Panc1 (cell line): ENCODE measurements at regions not wholly inside any gene's neighbourhood (a gene's known extent, or its start where the extent isn't known, plus 50 kb on each side); places are given as distances from the start of the nearest gene placed in this dataset.

Experiments used
- ATAC-seq: fragments of 200-7000 bp; cut with Tn5 transposase; 2 replicates; pipeline ENCODE4 v1.9.1; 2020; ENCODE audit warnings: mild to moderate bottlenecking, moderate library complexity
- BruUV-seq: library from RNA; stranded (reverse); fragments of 400-500 nt; replicated peaks from 2 replicates; lab custom pipeline; 2021; lab: Mats Ljungman, UMichigan
- CTCF ChIA-PET: fragments of 300-600 bp; sonication (Branson Sonifier 250); formaldehyde crosslinking; loops from one replicate; lab custom pipeline; 2022; ENCODE audit warnings: antibody characterized with exemption; lab: Charles Lee
- POLR2A ChIA-PET: fragments of 300-600 bp; sonication (Branson Sonifier 250); formaldehyde crosslinking; loops from one replicate; lab custom pipeline; 2022; ENCODE audit warnings: antibody characterized with exemption; lab: Charles Lee
- DNase-seq: peaks from one replicate; pipeline ENCODE4 v3.0.0-alpha.2; 2010; ENCODE audit warnings: low read depth, low spot score
- H3K27ac ChIP-seq: 2 replicates; pipeline ENCODE4 v1.5.1; 2011; ENCODE audit warnings: mild to moderate bottlenecking, low read length, inconsistent platforms
- H3K27me3 ChIP-seq: fragments of 200-500 bp; sonication (Bioruptor generic); 2 replicates; pipeline ENCODE4 v1.6.0; 2014; ENCODE audit warnings: low read length, inconsistent platforms; ENCODE audit not compliant: control insufficient read depth, insufficient read depth
- H3K36me3 ChIP-seq: fragments of 200-500 bp; sonication (Bioruptor generic); 2 replicates; pipeline ENCODE4 v1.5.1; 2014; ENCODE audit warnings: inconsistent platforms, mild to moderate bottlenecking, low read length, moderate library complexity; ENCODE audit not compliant: control insufficient read depth, insufficient read depth
- H3K4me1 ChIP-seq: 2 replicates; pipeline ENCODE4 v1.5.1; 2011; ENCODE audit warnings: inconsistent platforms, mild to moderate bottlenecking, low read length, moderate library complexity; ENCODE audit not compliant: control insufficient read depth, insufficient read depth
- H3K4me3 ChIP-seq, 2 experiments: 2 replicates each; pipeline ENCODE4 v1.5.1; 2011 to 2012; ENCODE audit warnings: low read depth in 2 of 2, low read length in 2 of 2, mild to moderate bottlenecking in 2 of 2, inconsistent platforms in 1 of 2, moderate library complexity in 1 of 2
- H3K9me3 ChIP-seq: fragments of 200-500 bp; sonication (Bioruptor generic); 2 replicates; pipeline ENCODE4 v1.5.1; 2014; ENCODE audit warnings: low read depth, mild to moderate bottlenecking, inconsistent platforms, low read length, moderate library complexity; ENCODE audit not compliant: control insufficient read depth, insufficient read depth
- CTCF ChIP-seq: fragments of 450-650 bp; IDR thresholded peaks from 2 replicates; pipeline ENCODE4 v1.5.1; 2017; ENCODE audit warnings: mild to moderate bottlenecking
- POLR2AphosphoS5 ChIP-seq: IDR thresholded peaks from 2 replicates; pipeline ENCODE4 v1.6.1; 2012; ENCODE audit warnings: mild to moderate bottlenecking, low read depth, low read length, moderate library complexity
- REST ChIP-seq, 2 experiments: IDR thresholded peaks; 2 replicates each; pipeline ENCODE4 v1.6.1; 2011 to 2012; ENCODE audit warnings: low read depth in 2 of 2, control low read depth in 1 of 2, low read length in 1 of 2, mild to moderate bottlenecking in 1 of 2, moderate library complexity in 1 of 2; ENCODE audit not compliant: insufficient read depth in 1 of 2
- SIN3A ChIP-seq: IDR thresholded peaks from 2 replicates; pipeline ENCODE4 v1.6.1; 2012; ENCODE audit warnings: low read depth, mild to moderate bottlenecking, low read length, moderate library complexity, borderline replicate concordance; ENCODE audit not compliant: insufficient read depth
- TCF7L2 ChIP-seq: IDR thresholded peaks from 2 replicates; pipeline ENCODE4 v1.6.1; 2011; ENCODE audit warnings: mild to moderate bottlenecking, low read depth, low read length, inconsistent platforms
- in situ Hi-C: cut with HindIII; loops from 2 replicates; pipeline ENCODE4 v1.10.0; 2016; ENCODE audit warnings: low sequenced_read_pairs, low pct_unique_long_range_greater_than_20kb
- intact Hi-C: fragments of 100-400 bp; cut with micrococcal nuclease; formaldehyde crosslinking; loops from one replicate; pipeline ENCODE4 v1.10.0; 2022; ENCODE audit not compliant: unreplicated experiment

DNA sequence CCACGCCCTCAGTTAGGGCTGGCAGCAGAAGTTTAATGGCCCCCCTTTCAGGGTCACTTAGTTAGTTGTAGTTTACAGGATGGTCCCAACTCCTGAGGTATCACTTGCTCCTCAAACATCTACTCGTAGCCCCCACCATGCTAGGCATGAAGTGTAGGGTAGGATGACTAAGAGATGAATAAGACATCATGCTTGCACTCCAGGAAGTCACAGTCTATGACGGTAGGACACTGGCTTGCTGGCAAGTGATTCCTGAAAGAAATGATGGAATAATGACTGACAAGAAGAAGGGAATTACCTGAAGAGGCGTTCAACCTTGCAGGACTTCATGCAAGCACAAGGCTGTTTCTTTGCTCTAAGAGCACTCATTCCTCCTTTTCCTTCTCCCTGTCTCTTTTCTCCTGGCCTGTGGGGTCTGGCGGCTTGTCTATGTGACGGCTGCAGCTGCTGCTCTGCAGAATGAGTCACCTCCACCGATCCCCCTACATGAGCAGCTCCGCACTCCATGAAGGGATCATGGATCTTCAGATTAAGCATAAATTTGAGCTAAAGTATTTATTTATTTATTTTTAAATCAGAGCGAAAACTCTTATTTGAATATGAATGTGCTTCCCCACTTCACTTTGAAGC lies 82.9 kb upstream of the BOC start:
- POLR2A ChIA-PET, result no interaction called here
- no peak overlapping the region for H3K4me3 ChIP-seq
- no peak overlapping the region for H3K27ac ChIP-seq
- no peaks in the 10 kb centered on the region for H3K9me3 ChIP-seq
- H3K36me3 ChIP-seq, result no peaks in the 10 kb centered on the region
- intact Hi-C loops, result no loop called here
- TF ChIP-seq POLR2AphosphoS5 (no peak), CTCF (no peak), TCF7L2 (no peak), REST (IDR thresholded peaks at IDR 0.05; ENCODE audit: insufficient read depth in 1 of 2, low read depth in 2 of 2, low read length in 1 of 2) (no peak)
- in situ Hi-C loops, result no loop called here
- CTCF ChIA-PET, result no interaction called here
- DNase-seq (no peak), ATAC-seq (no peak)
- no peaks in the 10 kb centered on the region for H3K27me3 ChIP-seq
- BruUV-seq, result no TSS peak
- no peaks in the 10 kb centered on the region for H3K4me1 ChIP-seq

DNA sequence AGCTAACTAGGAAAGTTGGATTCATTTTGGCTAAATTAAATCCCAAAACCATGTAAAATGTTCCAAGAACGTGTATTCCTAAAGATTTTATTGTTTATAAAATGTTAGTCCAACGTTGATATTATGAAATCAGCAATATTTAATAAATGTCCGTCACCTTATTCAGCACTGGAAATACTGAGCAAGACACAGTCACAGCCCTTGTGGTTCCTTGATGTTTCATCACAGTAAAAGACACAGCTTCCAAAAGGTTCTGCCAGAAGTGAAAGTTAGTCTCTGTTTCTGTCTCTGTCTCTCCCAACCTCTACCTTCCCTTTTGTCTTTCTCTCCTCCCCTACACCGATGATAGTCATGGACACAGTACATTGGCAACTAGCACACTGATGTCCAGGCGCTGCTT lies 82.2 kb upstream of the BOC start:
- TF ChIP-seq REST (IDR thresholded peaks at IDR 0.05; ENCODE audit: insufficient read depth in 1 of 2, low read depth in 2 of 2, low read length in 1 of 2), result no peak
- no peak for TF ChIP-seq CTCF
- no peak for TF ChIP-seq POLR2AphosphoS5
- TF ChIP-seq SIN3A, result no peak
- no peak for TF ChIP-seq TCF7L2
- Histone ChIP-seq H3K4me1 (no peaks in the 10 kb centered on the region), H3K4me3 (no peak overlapping the region), H3K27me3 (no peaks in the 10 kb centered on the region), H3K36me3 (no peaks in the 10 kb centered on the region), H3K9me3 (no peaks in the 10 kb centered on the region), H3K27ac (no peak overlapping the region)
- DNase-seq (no peak), ATAC-seq (no peak)
- in situ Hi-C loops (no loop called here), intact Hi-C loops (no loop called here)
- CTCF ChIA-PET, result no interaction called here
- no TSS peak for BruUV-seq
- POLR2A ChIA-PET, result no interaction called here
